ENCODE measurements at regions not wholly inside any gene's neighbourhood (a gene's known extent, or its start where the extent isn't known, plus 50 kb on each side); places are given as distances from the start of the nearest gene placed in this dataset.
A peak's percentile ranks its signal among the peaks of the same experiment; 100 is the strongest.

GRCh38 chr4:75169427-75169826 lies 236.5 kb downstream of the PARM1 start:
- TF ChIP-seq TRAFD1 (CRISPR knock-in tag; IDR thresholded peaks at IDR 0.05; ENCODE audit: borderline replicate concordance): no peak
- TF ChIP-seq PAF1 (CRISPR knock-in tag; IDR thresholded peaks at IDR 0.05): no peak
- TF ChIP-seq ZNF737 (CRISPR knock-in tag; IDR thresholded peaks at IDR 0.05; ENCODE audit: borderline replicate concordance): no peak
- no peak for TF ChIP-seq CBX5 (CRISPR knock-in tag; IDR thresholded peaks at IDR 0.05; ENCODE audit: borderline replicate concordance)
- no peak for TF ChIP-seq EHMT2 (IDR thresholded peaks at IDR 0.05; ENCODE audit: borderline replicate concordance, low read depth, low read length)
- 37% methylated on average over 6 of the region's 6 CpGs for WGBS (ENCODE audit: low lambda C conversion rate)
- intact Hi-C loops (cut with micrococcal nuclease; ENCODE audit: unreplicated experiment): no loop called here
- no peaks in the 10 kb centered on the region for H3K4me1 ChIP-seq (ENCODE audit: insufficient read depth, low read length)
- ChIA-PET POLR2A (no interaction called here), CTCF (ENCODE audit: low intra/inter-chr PET ratio, low total read pairs) (no interaction called here)
- H3K9me3 ChIP-seq (ENCODE audit: low read length): no peaks in the 10 kb centered on the region
- H4K20me1 ChIP-seq (ENCODE audit: insufficient read depth, low read length): no peaks in the 10 kb centered on the region
- FAIRE-seq (no peak), ATAC-seq (no peak), DNase-seq (ENCODE audit: low spot score) (no peak)
- BruUV-seq (replicated peaks): no TSS peak
- no peak overlapping the region for H2AFZ ChIP-seq (ENCODE audit: low read length)
- H3K27ac ChIP-seq (ENCODE audit: extremely low read length, insufficient read depth, low read length): no peak overlapping the region
- in situ Hi-C loops (cut with HindIII; ENCODE audit: extremely low pct_ligation_motif_present, low pct_unique_long_range_greater_than_20kb): no loop called here
- no peaks in the 10 kb centered on the region for H3K27me3 ChIP-seq (ENCODE audit: control insufficient read depth in 1 of 2, insufficient read depth in 2 of 2, low read length in 2 of 2)
- H3K36me3 ChIP-seq (replicated peaks in 1 of 2; ENCODE audit: control insufficient read depth in 1 of 2, insufficient read depth in 2 of 2, low read length in 2 of 2): no peaks in the 10 kb centered on the region
- H3K9ac ChIP-seq (ENCODE audit: insufficient read depth, low read depth, low read length): no peak overlapping the region
- no peak overlapping the region for H3K4me2 ChIP-seq (ENCODE audit: low read depth, low read length)
- no peaks in the 10 kb centered on the region for H3K79me2 ChIP-seq (ENCODE audit: insufficient read depth, low read length)
- no peak overlapping the region for H3K4me3 ChIP-seq (replicated peaks in 1 of 3; ENCODE audit: insufficient read depth in 1 of 3, low read depth in 2 of 3, low read length in 3 of 3)

GRCh38 chr4:75169020-75169419 lies 236.1 kb downstream of the PARM1 start:
- Histone ChIP-seq H2AFZ (ENCODE audit: low read length) (no peak overlapping the region), H3K9me3 (ENCODE audit: low read length) (no peaks in the 10 kb centered on the region), H4K20me1 (ENCODE audit: insufficient read depth, low read length) (no peaks in the 10 kb centered on the region), H3K36me3 (replicated peaks in 1 of 2; ENCODE audit: control insufficient read depth in 1 of 2, insufficient read depth in 2 of 2, low read length in 2 of 2) (no peaks in the 10 kb centered on the region), H3K27me3 (ENCODE audit: control insufficient read depth in 1 of 2, insufficient read depth in 2 of 2, low read length in 2 of 2) (no peaks in the 10 kb centered on the region), H3K4me1 (ENCODE audit: insufficient read depth, low read length) (no peaks in the 10 kb centered on the region), H3K4me3 (replicated peaks in 1 of 3; ENCODE audit: insufficient read depth in 1 of 3, low read depth in 2 of 3, low read length in 3 of 3) (no peak overlapping the region), H3K4me2 (ENCODE audit: low read depth, low read length) (no peak overlapping the region), H3K9ac (ENCODE audit: insufficient read depth, low read depth, low read length) (no peak overlapping the region), H3K27ac (ENCODE audit: extremely low read length, insufficient read depth, low read length) (no peak overlapping the region), H3K79me2 (ENCODE audit: insufficient read depth, low read length) (no peaks in the 10 kb centered on the region)
- no TSS peak for BruUV-seq (replicated peaks)
- FAIRE-seq: no peak
- ATAC-seq: no peak
- POLR2A ChIA-PET: no interaction called here
- DNase-seq (ENCODE audit: low spot score): no peak
- TF ChIP-seq, protein P1, sequence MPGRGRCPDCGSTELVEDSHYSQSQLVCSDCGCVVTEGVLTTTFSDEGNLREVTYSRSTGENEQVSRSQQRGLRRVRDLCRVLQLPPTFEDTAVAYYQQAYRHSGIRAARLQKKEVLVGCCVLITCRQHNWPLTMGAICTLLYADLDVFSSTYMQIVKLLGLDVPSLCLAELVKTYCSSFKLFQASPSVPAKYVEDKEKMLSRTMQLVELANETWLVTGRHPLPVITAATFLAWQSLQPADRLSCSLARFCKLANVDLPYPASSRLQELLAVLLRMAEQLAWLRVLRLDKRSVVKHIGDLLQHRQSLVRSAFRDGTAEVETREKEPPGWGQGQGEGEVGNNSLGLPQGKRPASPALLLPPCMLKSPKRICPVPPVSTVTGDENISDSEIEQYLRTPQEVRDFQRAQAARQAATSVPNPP (CRISPR knock-in tag; IDR thresholded peaks at IDR 0.05): no peak
- TF ChIP-seq, protein P2, sequence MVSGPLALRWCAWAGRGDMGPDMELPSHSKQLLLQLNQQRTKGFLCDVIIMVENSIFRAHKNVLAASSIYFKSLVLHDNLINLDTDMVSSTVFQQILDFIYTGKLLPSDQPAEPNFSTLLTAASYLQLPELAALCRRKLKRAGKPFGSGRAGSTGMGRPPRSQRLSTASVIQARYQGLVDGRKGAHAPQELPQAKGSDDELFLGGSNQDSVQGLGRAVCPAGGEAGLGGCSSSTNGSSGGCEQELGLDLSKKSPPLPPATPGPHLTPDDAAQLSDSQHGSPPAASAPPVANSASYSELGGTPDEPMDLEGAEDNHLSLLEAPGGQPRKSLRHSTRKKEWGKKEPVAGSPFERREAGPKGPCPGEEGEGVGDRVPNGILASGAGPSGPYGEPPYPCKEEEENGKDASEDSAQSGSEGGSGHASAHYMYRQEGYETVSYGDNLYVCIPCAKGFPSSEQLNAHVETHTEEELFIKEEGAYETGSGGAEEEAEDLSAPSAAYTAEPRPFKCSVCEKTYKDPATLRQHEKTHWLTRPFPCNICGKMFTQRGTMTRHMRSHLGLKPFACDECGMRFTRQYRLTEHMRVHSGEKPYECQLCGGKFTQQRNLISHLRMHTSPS (CRISPR knock-in tag; IDR thresholded peaks at IDR 0.05; ENCODE audit: low read depth): no peak
- TF ChIP-seq SRSF1 (optimal IDR thresholded peaks at IDR 0.05; ENCODE audit: low read depth, low read length) (no peak), MAFK (conservative IDR thresholded peaks at IDR 0.05 in 1 of 2, IDR thresholded peaks at IDR 0.05 in 1 of 2; ENCODE audit: low read length in 2 of 2) (peak; percentile 52 to 63), MAFF (IDR thresholded peaks at IDR 0.05; ENCODE audit: low read depth, low read length) (peak; percentile 44; the same call in 1 of the 2 replicates), SMAD9 (CRISPR knock-in tag; IDR thresholded peaks at IDR 0.05) (no peak), POLR2G (IDR thresholded peaks at IDR 0.05; ENCODE audit: low read depth, low read length) (no peak), SRSF9 (IDR thresholded peaks at IDR 0.05; ENCODE audit: borderline replicate concordance, insufficient read depth, low read depth, low read length, poor library complexity, severe bottlenecking) (no peak), ARNTL (CRISPR knock-in tag; IDR thresholded peaks at IDR 0.05) (no peak), NFYC (CRISPR knock-in tag; IDR thresholded peaks at IDR 0.05) (no peak)
- intact Hi-C loops (cut with micrococcal nuclease; ENCODE audit: unreplicated experiment): no loop called here
- WGBS (ENCODE audit: low lambda C conversion rate): 0% methylated on average over 2 of the region's 2 CpGs
- in situ Hi-C loops (cut with HindIII; ENCODE audit: extremely low pct_ligation_motif_present, low pct_unique_long_range_greater_than_20kb): no loop called here
- CTCF ChIA-PET (ENCODE audit: low intra/inter-chr PET ratio, low total read pairs): no interaction called here
